ENCODE measurements at regions not wholly inside any gene's neighbourhood (a gene's known extent, or its start where the extent isn't known, plus 50 kb on each side); places are given as distances from the start of the nearest gene placed in this dataset.

DNA sequence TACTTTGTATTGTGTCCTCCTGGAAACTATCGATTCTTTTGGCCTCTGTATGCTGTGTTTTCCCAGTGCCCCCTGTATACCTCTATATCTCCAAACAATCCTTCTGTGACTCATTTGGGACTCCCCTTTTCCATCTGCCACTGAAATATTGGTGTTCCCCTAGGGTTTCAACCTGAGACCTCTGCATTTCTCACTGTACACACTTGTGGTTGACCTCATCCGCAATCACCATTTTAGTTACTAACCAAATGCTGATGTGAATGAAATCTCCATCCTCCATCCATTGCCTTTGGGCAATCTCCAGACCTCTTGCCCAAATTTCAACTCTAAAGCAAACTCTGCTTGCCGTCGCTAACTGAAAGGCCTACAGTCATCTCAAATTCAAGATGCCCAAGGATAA lies 190.6 kb upstream of the PLET1 start:
- Histone ChIP-seq H3K9me3 (no peaks in the 10 kb centered on the region), H3K4me3 (no peak overlapping the region)

DNA sequence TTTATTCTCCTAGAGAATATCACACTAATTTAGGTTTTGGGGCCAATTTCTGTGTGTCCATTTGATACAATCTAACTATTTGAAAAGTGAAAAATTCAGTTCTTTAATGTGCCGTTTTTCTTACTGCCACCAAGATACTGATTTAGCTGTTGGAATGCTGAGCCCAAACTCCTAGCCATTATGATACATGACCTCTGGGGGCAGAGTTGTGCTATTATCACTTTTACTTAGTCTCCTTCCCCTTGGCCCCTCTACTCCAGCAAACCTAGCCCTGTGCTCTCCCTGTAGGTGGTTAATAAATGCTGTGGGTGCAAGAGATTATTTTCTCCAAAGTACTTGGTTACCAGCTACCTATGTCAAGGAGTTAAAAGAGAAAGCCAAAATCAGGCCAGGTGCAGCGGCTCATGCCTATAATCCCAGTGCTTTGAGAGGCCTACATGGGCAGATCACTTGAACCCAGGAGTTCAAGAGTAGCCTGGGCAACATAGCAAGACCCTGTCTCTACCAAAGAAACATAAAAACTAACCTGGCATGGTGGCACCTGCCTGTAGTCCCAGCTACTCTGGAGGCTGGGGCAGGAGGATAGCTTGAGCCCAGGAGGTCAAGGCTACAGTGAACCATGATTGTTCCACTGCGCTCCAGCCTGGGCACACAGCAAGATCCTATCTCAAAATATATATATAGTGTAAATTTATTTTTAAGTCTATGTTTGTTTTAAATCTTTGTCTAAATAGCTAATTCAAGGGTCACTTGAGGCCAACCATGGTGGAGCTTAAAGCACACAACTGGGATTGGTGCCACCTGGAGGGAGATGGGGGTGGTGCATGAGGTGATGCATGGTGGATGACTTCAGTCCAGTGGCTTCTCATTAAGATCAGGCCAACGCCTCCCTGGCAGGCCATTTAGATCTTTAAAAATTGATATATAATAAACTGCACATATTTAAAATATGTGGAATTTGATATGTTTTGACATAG lies 193.2 kb upstream of the PLET1 start:
- in situ Hi-C loops (cut with MboI; ENCODE audit: low pct_ligation_motif_present in 1 of 4, low pct_unique_long_range_greater_than_20kb in 1 of 4, low sequenced_read_pairs in 3 of 4), result no loop called here
- Histone ChIP-seq H3K4me1 (no peaks in the 10 kb centered on the region), H3K4me3 (no peak overlapping the region), H3K27ac (no peak overlapping the region), H3K36me3 (no peaks in the 10 kb centered on the region), H3K27me3 (no peaks in the 10 kb centered on the region), H3K9me3 (no peaks in the 10 kb centered on the region)
- TF ChIP-seq POLR2AphosphoS5 (IDR thresholded peaks at IDR 0.05) (no peak), POLR2A (IDR thresholded peaks at IDR 0.05) (no peak), EP300 (IDR thresholded peaks at IDR 0.05; ENCODE audit: low read depth) (no peak)
- TF ChIP-seq, protein P1, sequence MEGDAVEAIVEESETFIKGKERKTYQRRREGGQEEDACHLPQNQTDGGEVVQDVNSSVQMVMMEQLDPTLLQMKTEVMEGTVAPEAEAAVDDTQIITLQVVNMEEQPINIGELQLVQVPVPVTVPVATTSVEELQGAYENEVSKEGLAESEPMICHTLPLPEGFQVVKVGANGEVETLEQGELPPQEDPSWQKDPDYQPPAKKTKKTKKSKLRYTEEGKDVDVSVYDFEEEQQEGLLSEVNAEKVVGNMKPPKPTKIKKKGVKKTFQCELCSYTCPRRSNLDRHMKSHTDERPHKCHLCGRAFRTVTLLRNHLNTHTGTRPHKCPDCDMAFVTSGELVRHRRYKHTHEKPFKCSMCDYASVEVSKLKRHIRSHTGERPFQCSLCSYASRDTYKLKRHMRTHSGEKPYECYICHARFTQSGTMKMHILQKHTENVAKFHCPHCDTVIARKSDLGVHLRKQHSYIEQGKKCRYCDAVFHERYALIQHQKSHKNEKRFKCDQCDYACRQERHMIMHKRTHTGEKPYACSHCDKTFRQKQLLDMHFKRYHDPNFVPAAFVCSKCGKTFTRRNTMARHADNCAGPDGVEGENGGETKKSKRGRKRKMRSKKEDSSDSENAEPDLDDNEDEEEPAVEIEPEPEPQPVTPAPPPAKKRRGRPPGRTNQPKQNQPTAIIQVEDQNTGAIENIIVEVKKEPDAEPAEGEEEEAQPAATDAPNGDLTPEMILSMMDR (IDR thresholded peaks at IDR 0.05), result peak in 4 of 5 experiments; percentile 21 to 35 (median 35)
- intact Hi-C loops (cut with DNase I; ENCODE audit: low total_unique reads), result no loop called here
- 83 to 91% methylated on average over 4 of the region's 4 CpGs for WGBS, 2 donors (ENCODE audit: low coverage in 1 of 2)
- peak; percentile 26 for DNase-seq

More for the DNA sequence above, 190.6 kb upstream of the PLET1 start:
- Histone ChIP-seq H3K27me3 (no peaks in the 10 kb centered on the region), H3K4me1 (no peaks in the 10 kb centered on the region), H3K27ac (no peak overlapping the region), H3K36me3 (no peaks in the 10 kb centered on the region)
- TF ChIP-seq, protein P1 (IDR thresholded peaks at IDR 0.05), result no peak
- no peak for TF ChIP-seq POLR2A (IDR thresholded peaks at IDR 0.05)
- TF ChIP-seq EP300 (IDR thresholded peaks at IDR 0.05; ENCODE audit: low read depth), result no peak
- no peak for TF ChIP-seq POLR2AphosphoS5 (IDR thresholded peaks at IDR 0.05)
- intact Hi-C loops (cut with DNase I; ENCODE audit: low total_unique reads), result no loop called here
- 87 to 94% methylated on average over 4 of the region's 4 CpGs for WGBS, 2 donors (ENCODE audit: low coverage in 1 of 2)
- in situ Hi-C loops (cut with MboI; ENCODE audit: low pct_ligation_motif_present in 1 of 4, low pct_unique_long_range_greater_than_20kb in 1 of 4, low sequenced_read_pairs in 3 of 4), result no loop called here
- no peak for DNase-seq

DNA sequence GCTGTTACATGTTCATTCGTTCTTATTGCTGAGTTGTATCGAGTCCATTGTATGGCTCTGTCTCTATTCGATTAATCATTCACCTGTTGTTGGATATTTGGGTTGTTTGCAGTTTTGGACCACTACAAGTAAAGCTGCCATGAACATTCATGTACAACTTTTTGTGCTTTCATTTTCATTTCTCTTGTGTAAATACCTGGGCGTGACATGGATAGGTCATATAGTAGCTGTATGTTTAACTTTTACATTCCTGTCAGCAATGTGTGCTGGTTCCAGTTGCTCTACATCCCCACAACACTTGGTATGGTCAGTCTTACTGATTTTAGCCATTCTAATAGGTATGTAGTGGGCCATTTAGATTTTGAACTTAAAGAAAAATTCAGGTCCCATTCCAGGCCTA lies 194.2 kb upstream of the PLET1 start:
- Histone ChIP-seq H3K4me1 (no peaks in the 10 kb centered on the region), H3K4me3 (no peak overlapping the region), H3K9me3 (no peaks in the 10 kb centered on the region), H3K27ac (no peak overlapping the region), H3K27me3 (no peaks in the 10 kb centered on the region), H3K36me3 (no peaks in the 10 kb centered on the region)
- DNase-seq, result no peak
- TF ChIP-seq POLR2A (IDR thresholded peaks at IDR 0.05) (no peak), POLR2AphosphoS5 (IDR thresholded peaks at IDR 0.05) (no peak), EP300 (IDR thresholded peaks at IDR 0.05; ENCODE audit: low read depth) (no peak)
- TF ChIP-seq, protein P1 (IDR thresholded peaks at IDR 0.05), result no peak
- in situ Hi-C loops (cut with MboI; ENCODE audit: low pct_ligation_motif_present in 1 of 4, low pct_unique_long_range_greater_than_20kb in 1 of 4, low sequenced_read_pairs in 3 of 4) (no loop called here), intact Hi-C loops (cut with DNase I; ENCODE audit: low total_unique reads) (no loop called here)
- 39 to 55% methylated on average over 4 of the region's 4 CpGs for WGBS, 2 donors (ENCODE audit: low coverage in 1 of 2)

DNA sequence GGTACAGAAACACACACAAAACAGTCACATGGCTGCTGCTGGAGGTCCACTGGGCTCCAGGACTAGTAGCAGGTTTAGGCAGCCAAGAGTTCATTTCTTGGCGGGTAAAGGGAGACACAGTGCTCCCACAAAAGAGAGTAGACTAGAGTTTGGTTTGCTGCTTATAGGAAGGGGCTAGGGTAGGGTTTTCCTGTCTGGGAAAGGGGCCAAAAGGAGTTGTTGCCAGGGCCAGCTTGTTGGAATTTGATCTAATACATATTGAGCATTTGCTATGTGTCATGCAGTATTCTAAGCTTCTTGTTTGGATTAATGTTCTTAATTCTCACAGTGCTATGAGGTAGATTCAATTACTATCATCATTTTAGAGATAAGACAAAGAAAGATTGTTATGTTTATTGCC lies 195.1 kb upstream of the PLET1 start:
- in situ Hi-C loops (cut with MboI; ENCODE audit: low pct_ligation_motif_present in 1 of 4, low pct_unique_long_range_greater_than_20kb in 1 of 4, low sequenced_read_pairs in 3 of 4), result no loop called here
- H3K36me3 ChIP-seq, result no peaks in the 10 kb centered on the region
- TF ChIP-seq POLR2A (IDR thresholded peaks at IDR 0.05) (no peak), EP300 (IDR thresholded peaks at IDR 0.05; ENCODE audit: low read depth) (no peak), POLR2AphosphoS5 (IDR thresholded peaks at IDR 0.05) (no peak)
- TF ChIP-seq, protein P1 (IDR thresholded peaks at IDR 0.05), result no peak
- no peaks in the 10 kb centered on the region for H3K4me1 ChIP-seq
- H3K4me3 ChIP-seq, result no peak overlapping the region
- no peaks in the 10 kb centered on the region for H3K27me3 ChIP-seq
- intact Hi-C loops (cut with DNase I; ENCODE audit: low total_unique reads), result no loop called here
- H3K9me3 ChIP-seq, result no peaks in the 10 kb centered on the region
- WGBS, 2 donors (ENCODE audit: low coverage in 1 of 2), result 79% methylated on average over 1 of the region's 1 CpG; no CpG with 5 or more reads in 1 of the 2 donors
- no peak overlapping the region for H3K27ac ChIP-seq
- DNase-seq, result no peak

Data from transverse colon (tissue), 4 donors.